T-helper 17 cell (primary cell): ENCODE measurements at regions not wholly inside any gene's neighbourhood (a gene's known extent, or its start where the extent isn't known, plus 50 kb on each side); places are given as distances from the start of the nearest gene placed in this dataset.

Experiments used
- ATAC-seq: fragments of 150-1000 bp; cut with Tn5 transposase; 2 replicates; pipeline ENCODE4 v1.10.0; 2021; ENCODE audit warnings: mild to moderate bottlenecking, moderate library complexity
- DNase-seq, 3 donors: peaks; one replicate each; pipeline versions ENCODE4 v3.0.0 to v3.0.0-alpha.2; 2020 to 2021
- H3K9me3 ChIP-seq: one replicate; pipeline ENCODE4 v1.7.0; 2013; ENCODE audit warnings: low read length, mild to moderate bottlenecking; ENCODE audit not compliant: control insufficient read depth, poor library complexity, severe bottlenecking
- H3K27ac Mint-ChIP-seq: one replicate; pipeline ENCODE4 v1.8.0; 2022; ENCODE audit warnings: mild to moderate bottlenecking, moderate library complexity, mixed read lengths
- H3K27me3 Mint-ChIP-seq: one replicate; pipeline ENCODE4 v1.8.0; 2022; ENCODE audit warnings: mixed read lengths
- H3K36me3 Mint-ChIP-seq: one replicate; pipeline ENCODE4 v1.8.0; 2022; ENCODE audit warnings: low read depth, mixed read lengths
- H3K4me1 Mint-ChIP-seq: one replicate; pipeline ENCODE4 v1.8.0; 2022; ENCODE audit warnings: mild to moderate bottlenecking, mixed read lengths
- H3K4me3 Mint-ChIP-seq: one replicate; pipeline ENCODE4 v1.8.0; 2022; ENCODE audit warnings: mild to moderate bottlenecking, moderate library complexity, mixed read lengths

GRCh38 chr11:105204636-105205035 lies 65.1 kb upstream of the CARD18 start:
- no peaks in the 10 kb centered on the region for H3K9me3 ChIP-seq
- no peak overlapping the region for H3K4me3 Mint-ChIP-seq
- no peaks in the 10 kb centered on the region for H3K36me3 Mint-ChIP-seq
- DNase-seq (no peak), ATAC-seq (no peak)
- no peak overlapping the region for H3K27ac Mint-ChIP-seq
- H3K4me1 Mint-ChIP-seq, result peaks cover 13% of the 10 kb centered on the region
- H3K27me3 Mint-ChIP-seq, result no peaks in the 10 kb centered on the region

GRCh38 chr11:105203569-105204240 lies 64.1 kb upstream of the CARD18 start:
- Mint-ChIP-seq H3K4me1 (peaks cover 13% of the 10 kb centered on the region), H3K36me3 (no peaks in the 10 kb centered on the region), H3K27ac (peak overlapping the region; percentile 75), H3K4me3 (peak overlapping the region; percentile 15), H3K27me3 (no peaks in the 10 kb centered on the region)
- ATAC-seq (no peak), DNase-seq (no peak)
- no peaks in the 10 kb centered on the region for H3K9me3 ChIP-seq

GRCh38 chr11:105202844-105203548 lies 63.4 kb upstream of the CARD18 start:
- Mint-ChIP-seq H3K36me3 (no peaks in the 10 kb centered on the region), H3K27me3 (no peaks in the 10 kb centered on the region), H3K27ac (peak overlapping the region; percentile 75), H3K4me1 (peaks cover 13% of the 10 kb centered on the region), H3K4me3 (peak overlapping the region; percentile 5)
- ATAC-seq (peak; percentile 70), DNase-seq (no peak)
- no peaks in the 10 kb centered on the region for H3K9me3 ChIP-seq

GRCh38 chr11:105202422-105202821 lies 62.9 kb upstream of the CARD18 start:
- H3K4me3 Mint-ChIP-seq, result peak overlapping the region; percentile 41
- DNase-seq, result no peak
- H3K27me3 Mint-ChIP-seq, result no peaks in the 10 kb centered on the region
- H3K4me1 Mint-ChIP-seq, result peaks cover 13% of the 10 kb centered on the region
- peak overlapping the region; percentile 75 for H3K27ac Mint-ChIP-seq
- H3K9me3 ChIP-seq, result no peaks in the 10 kb centered on the region
- no peaks in the 10 kb centered on the region for H3K36me3 Mint-ChIP-seq
- peak; percentile 82 for ATAC-seq

- no peak for ATAC-seq
Observed at GRCh38 chr11:105201166-105201565, 61.6 kb upstream of the CARD18 start.

GRCh38 chr11:105197071-105197815 lies 57.7 kb upstream of the CARD18 start:
- no peaks in the 10 kb centered on the region for H3K9me3 ChIP-seq
- DNase-seq (no peak), ATAC-seq (no peak)
- H3K4me3 Mint-ChIP-seq, result no peak overlapping the region
- no peaks in the 10 kb centered on the region for H3K27me3 Mint-ChIP-seq
- H3K27ac Mint-ChIP-seq, result no peak overlapping the region
- H3K36me3 Mint-ChIP-seq, result no peaks in the 10 kb centered on the region
- peaks cover under 1% of the 10 kb centered on the region for H3K4me1 Mint-ChIP-seq

More at GRCh38 chr11:105201166-105201565, 61.6 kb upstream of the CARD18 start:
- no peaks in the 10 kb centered on the region for H3K9me3 ChIP-seq
- DNase-seq, result no peak
- Mint-ChIP-seq H3K4me3 (no peak overlapping the region), H3K27me3 (no peaks in the 10 kb centered on the region), H3K4me1 (peaks cover 13% of the 10 kb centered on the region), H3K36me3 (no peaks in the 10 kb centered on the region), H3K27ac (no peak overlapping the region)

- no peaks in the 10 kb centered on the region for H3K36me3 Mint-ChIP-seq
- no peak overlapping the region for H3K4me3 Mint-ChIP-seq
- no peak for DNase-seq
- H3K4me1 Mint-ChIP-seq, result peaks cover 7% of the 10 kb centered on the region
- H3K27ac Mint-ChIP-seq, result no peak overlapping the region
- no peaks in the 10 kb centered on the region for H3K27me3 Mint-ChIP-seq
- no peak for ATAC-seq
- H3K9me3 ChIP-seq, result no peaks in the 10 kb centered on the region
Observed at GRCh38 chr11:105193260-105193659, 53.7 kb upstream of the CARD18 start.

GRCh38 chr11:105192115-105192514 lies 52.5 kb upstream of the CARD18 start:
- no peaks in the 10 kb centered on the region for H3K9me3 ChIP-seq
- ATAC-seq, result no peak

GRCh38 chr11:105189581-105189980 lies 50.0 kb upstream of the CARD18 start:
- Mint-ChIP-seq H3K4me1 (peaks cover 7% of the 10 kb centered on the region), H3K4me3 (no peak overlapping the region), H3K27ac (no peak overlapping the region), H3K36me3 (no peaks in the 10 kb centered on the region), H3K27me3 (no peaks in the 10 kb centered on the region)
- ATAC-seq (no peak), DNase-seq (no peak)
- H3K9me3 ChIP-seq, result no peaks in the 10 kb centered on the region

More at GRCh38 chr11:105192115-105192514, 52.5 kb upstream of the CARD18 start:
- Mint-ChIP-seq H3K27me3 (no peaks in the 10 kb centered on the region), H3K4me3 (no peak overlapping the region), H3K36me3 (no peaks in the 10 kb centered on the region), H3K27ac (no peak overlapping the region), H3K4me1 (peaks cover 7% of the 10 kb centered on the region)
- DNase-seq, result no peak
